H9 (cell line): ENCODE measurements at regions not wholly inside any gene's neighbourhood (a gene's known extent, or its start where the extent isn't known, plus 50 kb on each side); places are given as distances from the start of the nearest gene placed in this dataset.

Experiments used
- DNase-seq: peaks from one replicate; pipeline ENCODE4 v3.0.0-alpha.2; 2017
- H2AFZ ChIP-seq: one replicate; pipeline ENCODE4 v1.6.1; 2013; ENCODE audit warnings: mild to moderate bottlenecking, low read length, control low read depth, moderate library complexity
- H2AK5ac ChIP-seq: 2 replicates; pipeline ENCODE4 v1.6.1; 2013; ENCODE audit warnings: low read length, control low read depth, mixed read lengths; ENCODE audit not compliant: insufficient read length
- H2BK120ac ChIP-seq: one replicate; pipeline ENCODE4 v1.6.1; 2013; ENCODE audit warnings: low read depth, mild to moderate bottlenecking, low read length, control low read depth, inconsistent platforms; ENCODE audit not compliant: poor library complexity, severe bottlenecking
- H2BK12ac ChIP-seq: 2 replicates; pipeline ENCODE4 v1.6.1; 2013; ENCODE audit warnings: low read length, control low read depth, mixed read lengths, low read depth; ENCODE audit not compliant: insufficient read length
- H2BK15ac ChIP-seq: 2 replicates; pipeline ENCODE4 v1.6.1; 2013; ENCODE audit warnings: low read depth, low read length, control low read depth
- H2BK20ac ChIP-seq: one replicate; pipeline ENCODE4 v1.6.1; 2013; ENCODE audit warnings: low read depth, mild to moderate bottlenecking, low read length, control low read depth, inconsistent platforms; ENCODE audit not compliant: poor library complexity, severe bottlenecking
- H2BK5ac ChIP-seq: 2 replicates; pipeline ENCODE4 v1.6.1; 2013; ENCODE audit warnings: low read length, control low read depth, mixed read lengths; ENCODE audit not compliant: insufficient read length
- H3K14ac ChIP-seq: 2 replicates; pipeline ENCODE4 v1.6.1; 2013; ENCODE audit warnings: low read length, control low read depth; ENCODE audit not compliant: insufficient read depth
- H3K18ac ChIP-seq: 2 replicates; pipeline ENCODE4 v1.6.1; 2013; ENCODE audit warnings: low read depth, mild to moderate bottlenecking, mixed read lengths, low read length, control low read depth; ENCODE audit not compliant: insufficient read length
- H3K23ac ChIP-seq: 2 replicates; pipeline ENCODE4 v1.6.1; 2013; ENCODE audit warnings: low read length, control low read depth, mixed read lengths, low read depth; ENCODE audit not compliant: insufficient read length
- H3K23me2 ChIP-seq: 2 replicates; pipeline ENCODE4 v1.6.1; 2013; ENCODE audit warnings: low read depth, mild to moderate bottlenecking, mixed read lengths, low read length, control low read depth; ENCODE audit not compliant: insufficient read length, poor library complexity, severe bottlenecking
- H3K27ac ChIP-seq: 2 replicates; pipeline ENCODE4 v1.5.1; 2013; ENCODE audit warnings: low read length, control low read depth, mixed read lengths, low read depth; ENCODE audit not compliant: insufficient read length
- H3K27me3 ChIP-seq: 2 replicates; pipeline ENCODE4 v1.6.1; 2013; ENCODE audit warnings: low read length, control low read depth, inconsistent platforms; ENCODE audit not compliant: insufficient read depth
- H3K4ac ChIP-seq: 2 replicates; pipeline ENCODE4 v1.6.1; 2013; ENCODE audit warnings: low read depth, mild to moderate bottlenecking, control low read depth, inconsistent platforms, low read length, moderate library complexity
- H3K4me1 ChIP-seq: 2 replicates; pipeline ENCODE4 v1.6.1; 2013; ENCODE audit warnings: low read length, control low read depth, inconsistent platforms; ENCODE audit not compliant: insufficient read depth
- H3K4me2 ChIP-seq: 2 replicates; pipeline ENCODE4 v1.6.1; 2013; ENCODE audit warnings: low read length, control low read depth, mixed read lengths; ENCODE audit not compliant: insufficient read length, insufficient read depth
- H3K56ac ChIP-seq: 2 replicates; pipeline ENCODE4 v1.6.1; 2013; ENCODE audit warnings: low read depth, mild to moderate bottlenecking, mixed read lengths, low read length, control low read depth; ENCODE audit not compliant: insufficient read length
- H3K79me1 ChIP-seq: 2 replicates; pipeline ENCODE4 v1.6.1; 2013; ENCODE audit warnings: low read depth, mild to moderate bottlenecking, moderate library complexity, low read length, control low read depth, inconsistent platforms; ENCODE audit not compliant: insufficient read depth, poor library complexity, severe bottlenecking
- H3K79me2 ChIP-seq: 2 replicates; pipeline ENCODE4 v1.6.1; 2013; ENCODE audit warnings: low read length, control low read depth, inconsistent platforms; ENCODE audit not compliant: insufficient read depth
- H3K9ac ChIP-seq: 2 replicates; pipeline ENCODE4 v1.6.1; 2013; ENCODE audit warnings: low read length, control low read depth, mixed read lengths; ENCODE audit not compliant: insufficient read length; ENCODE audit errors: extremely low read depth
- H3K9me3 ChIP-seq: one replicate; pipeline ENCODE4 v1.6.1; 2013; ENCODE audit warnings: low read depth, low read length, inconsistent platforms; ENCODE audit not compliant: control insufficient read depth
- H3T11ph ChIP-seq: one replicate; pipeline ENCODE4 v1.6.1; 2013; ENCODE audit warnings: mild to moderate bottlenecking, low read length, control low read depth, inconsistent platforms
- H4K20me1 ChIP-seq: one replicate; pipeline ENCODE4 v1.6.1; 2013; ENCODE audit not compliant: control insufficient read depth, insufficient read length, insufficient read depth
- H4K5ac ChIP-seq: 2 replicates; pipeline ENCODE4 v1.6.1; 2013; ENCODE audit warnings: low read depth, mild to moderate bottlenecking, mixed read lengths, low read length, control low read depth; ENCODE audit not compliant: insufficient read length
- H4K8ac ChIP-seq: replicated peaks from 2 replicates; pipeline ENCODE4 v1.6.1; 2013; ENCODE audit warnings: low read length, control low read depth, mixed read lengths, low read depth; ENCODE audit not compliant: insufficient read length
- H4K91ac ChIP-seq: 2 replicates; pipeline ENCODE4 v1.6.1; 2013; ENCODE audit warnings: low read depth, mild to moderate bottlenecking, moderate library complexity, mixed read lengths, low read length, control low read depth; ENCODE audit not compliant: insufficient read length
- H3K27ac Mint-ChIP-seq, 3 experiments: 2 replicates in 2 of 3; 3 replicates in 1 of 3; pipeline ENCODE4 v1.8.0; 2020 to 2021; ENCODE audit warnings: mixed read lengths in 3 of 3, mild to moderate bottlenecking in 1 of 3, moderate library complexity in 1 of 3
- H3K27me3 Mint-ChIP-seq: 2 replicates; pipeline ENCODE4 v1.8.0; 2021; ENCODE audit warnings: low read depth, mild to moderate bottlenecking, moderate library complexity, mixed read lengths
- H3K36me3 Mint-ChIP-seq, 3 experiments: 2 replicates in 2 of 3; 3 replicates in 1 of 3; pipeline ENCODE4 v1.8.0; 2020 to 2021; ENCODE audit warnings: low read depth in 3 of 3, mixed read lengths in 3 of 3; ENCODE audit not compliant: insufficient read depth in 1 of 3
- H3K4me1 Mint-ChIP-seq, 2 experiments: 2 replicates each; pipeline ENCODE4 v1.8.0; 2020; ENCODE audit warnings: mixed read lengths in 2 of 2
- H3K4me3 Mint-ChIP-seq, 2 experiments: 2 replicates in 1 of 2; 3 replicates in 1 of 2; pipeline ENCODE4 v1.8.0; 2020 to 2021; ENCODE audit warnings: mild to moderate bottlenecking in 2 of 2, mixed read lengths in 2 of 2, moderate library complexity in 1 of 2
- H3K9me3 Mint-ChIP-seq, 2 experiments: 2 replicates in 1 of 2; 3 replicates in 1 of 2; pipeline ENCODE4 v1.8.0; 2020; ENCODE audit warnings: mild to moderate bottlenecking in 2 of 2, mixed read lengths in 2 of 2, moderate library complexity in 1 of 2
- WGBS: extraction: QIAGEN DNeasy Blood & Tissue Kit; methylation state at CpG from one replicate; pipeline ENCODE4 v1.1.7; 2013; ENCODE audit warnings: missing lambda C conversion rate, low lambda C conversion rate, mixed read lengths; ENCODE audit not compliant: insufficient read length; ENCODE audit errors: extremely low coverage; 5-methylcytosine and 5-hydroxymethylcytosine counted together
- TF ChIP-seq, protein P1 (sequence below): fragments of 200-600 bp; sonication (generic); conservative IDR thresholded peaks from 3 replicates; pipeline ENCODE4 v1.8.0; 2021; ENCODE audit warnings: antibody characterized with exemption, mild to moderate bottlenecking

DNA sequence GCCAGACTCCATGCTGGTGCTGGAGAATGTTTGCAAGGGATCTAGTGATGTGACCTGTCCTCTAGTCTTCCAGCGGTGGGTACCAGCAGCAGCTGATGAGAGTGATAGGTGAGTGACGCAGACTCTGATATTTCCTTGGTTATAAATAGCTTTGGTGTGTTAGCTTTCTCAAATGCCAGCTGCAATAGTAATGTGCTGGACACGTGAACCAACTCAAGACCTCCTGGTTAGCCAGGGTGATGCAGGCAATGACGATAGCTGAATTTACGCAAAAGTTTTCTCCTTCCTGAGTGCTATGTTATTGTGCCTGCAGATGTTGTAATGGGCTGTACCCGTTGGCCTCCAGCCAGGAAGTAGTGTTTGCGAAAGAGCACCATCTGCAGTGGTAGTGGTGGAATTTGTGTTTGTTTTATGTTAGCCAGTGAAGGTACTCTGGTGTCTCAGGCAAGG is 129.5 kb downstream of the CYSLTR2 start:
- H2BK20ac ChIP-seq, result no peak overlapping the region
- no peak overlapping the region for H2BK15ac ChIP-seq
- Mint-ChIP-seq H3K36me3 (peaks cover 0 to 11% (median 2%) of the 10 kb centered on the region in 3 experiments; a peak in 2 of 7 replicates), H3K27me3 (no peaks in the 10 kb centered on the region), H3K27ac (no peak overlapping the region), H3K4me1 (peaks cover 0 to 2% of the 10 kb centered on the region in 2 experiments; a peak in 1 of 4 replicates), H3K4me3 (no peak overlapping the region), H3K9me3 (peaks cover 25% of the 10 kb centered on the region in 2 experiments)
- no peak overlapping the region for H3K18ac ChIP-seq
- WGBS, result no CpG with 5 or more reads among the region's 7 CpGs
- H4K8ac ChIP-seq, result no peak overlapping the region
- H3K27me3 ChIP-seq, result no peaks in the 10 kb centered on the region
- no peak overlapping the region for H3K9ac ChIP-seq
- H3K14ac ChIP-seq, result no peak overlapping the region
- no peaks in the 10 kb centered on the region for H3K23me2 ChIP-seq
- no peak overlapping the region for H2BK120ac ChIP-seq
- no peak overlapping the region for H3K56ac ChIP-seq
- H2BK12ac ChIP-seq, result no peak overlapping the region
- no peak overlapping the region for H4K5ac ChIP-seq
- H2AK5ac ChIP-seq, result no peak overlapping the region
- H3K4me1 ChIP-seq, result no peaks in the 10 kb centered on the region
- H3T11ph ChIP-seq, result no peak overlapping the region
- H3K27ac ChIP-seq, result no peak overlapping the region
- H2BK5ac ChIP-seq, result no peak overlapping the region
- DNase-seq, result no peak
- H2AFZ ChIP-seq, result no peak overlapping the region
- H3K79me2 ChIP-seq, result no peaks in the 10 kb centered on the region
- TF ChIP-seq, protein P1, sequence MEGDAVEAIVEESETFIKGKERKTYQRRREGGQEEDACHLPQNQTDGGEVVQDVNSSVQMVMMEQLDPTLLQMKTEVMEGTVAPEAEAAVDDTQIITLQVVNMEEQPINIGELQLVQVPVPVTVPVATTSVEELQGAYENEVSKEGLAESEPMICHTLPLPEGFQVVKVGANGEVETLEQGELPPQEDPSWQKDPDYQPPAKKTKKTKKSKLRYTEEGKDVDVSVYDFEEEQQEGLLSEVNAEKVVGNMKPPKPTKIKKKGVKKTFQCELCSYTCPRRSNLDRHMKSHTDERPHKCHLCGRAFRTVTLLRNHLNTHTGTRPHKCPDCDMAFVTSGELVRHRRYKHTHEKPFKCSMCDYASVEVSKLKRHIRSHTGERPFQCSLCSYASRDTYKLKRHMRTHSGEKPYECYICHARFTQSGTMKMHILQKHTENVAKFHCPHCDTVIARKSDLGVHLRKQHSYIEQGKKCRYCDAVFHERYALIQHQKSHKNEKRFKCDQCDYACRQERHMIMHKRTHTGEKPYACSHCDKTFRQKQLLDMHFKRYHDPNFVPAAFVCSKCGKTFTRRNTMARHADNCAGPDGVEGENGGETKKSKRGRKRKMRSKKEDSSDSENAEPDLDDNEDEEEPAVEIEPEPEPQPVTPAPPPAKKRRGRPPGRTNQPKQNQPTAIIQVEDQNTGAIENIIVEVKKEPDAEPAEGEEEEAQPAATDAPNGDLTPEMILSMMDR, result no peak
- H3K4me2 ChIP-seq, result no peak overlapping the region
- no peak overlapping the region for H3K23ac ChIP-seq
- H3K9me3 ChIP-seq, result no peaks in the 10 kb centered on the region
- no peaks in the 10 kb centered on the region for H3K79me1 ChIP-seq
- H4K20me1 ChIP-seq, result no peaks in the 10 kb centered on the region
- no peak overlapping the region for H3K4ac ChIP-seq
- H4K91ac ChIP-seq, result no peak overlapping the region
